ENCODE measurements at regions not wholly inside any gene's neighbourhood (a gene's known extent, or its start where the extent isn't known, plus 50 kb on each side); places are given as distances from the start of the nearest gene placed in this dataset.
"Not testable (repeated sequence)": the region's sequence is repeated elsewhere in the genome, so short reads cannot be mapped to it uniquely, and the experiment has no call there.

GRCh38 chr15:92831336-92831654, 68.8 kb upstream of the CHD2 start:
- no peak for DNase-seq

GRCh38 chr15:92831655-92832328, 68.3 kb upstream of the CHD2 start:
- peak; percentile 98 for DNase-seq

GRCh38 chr15:92833106-92833433, 67.1 kb upstream of the CHD2 start:
- no peak for DNase-seq

- no peak for DNase-seq
Measured at GRCh38 chr15:92833493-92834271, 66.4 kb upstream of the CHD2 start.

- peak; percentile 46 for DNase-seq
Measured at GRCh38 chr15:92839696-92840095, 60.4 kb upstream of the CHD2 start.

GRCh38 chr15:92840149-92840548, 60.0 kb upstream of the CHD2 start:
- no peak for DNase-seq

- no peak for DNase-seq
Measured at GRCh38 chr15:92843326-92843725, 56.8 kb upstream of the CHD2 start.

GRCh38 chr15:92843814-92844213, 56.3 kb upstream of the CHD2 start:
- DNase-seq = no peak

GRCh38 chr15:92845126-92845508, 55.0 kb upstream of the CHD2 start:
- DNase-seq = peak; percentile 66

GRCh38 chr15:92846741-92847140, 53.4 kb upstream of the CHD2 start:
- no peak for DNase-seq

- no peak for DNase-seq
Measured at GRCh38 chr15:92847841-92848240, 52.3 kb upstream of the CHD2 start.

- no peak for DNase-seq
Measured at GRCh38 chr15:92848464-92848851, 51.7 kb upstream of the CHD2 start.

- DNase-seq = peak; percentile 35
Measured at GRCh38 chr15:92848852-92849598, 51.1 kb upstream of the CHD2 start.

GRCh38 chr15:92850218-92850617, 49.9 kb upstream of the CHD2 start:
- DNase-seq = not testable (repeated sequence)

All from activated CD4-positive, alpha-beta T cell treated with anti-CD3 and anti-CD28 coated beads, Interleukin-2, amount 50 U/mL, for 16 hours (primary cell).